ENCODE measurements at regions not wholly inside any gene's neighbourhood (a gene's known extent, or its start where the extent isn't known, plus 50 kb on each side); places are given as distances from the start of the nearest gene placed in this dataset.

- no peaks in the 10 kb centered on the region for H3K9me3 Mint-ChIP-seq
- intact Hi-C loops (cut with micrococcal nuclease): no loop called here
- no peaks in the 10 kb centered on the region for H3K36me3 Mint-ChIP-seq (ENCODE audit: low read depth)
- no peak for TF ChIP-seq CTCF (IDR thresholded peaks at IDR 0.05)
- H3K4me3 Mint-ChIP-seq: no peak overlapping the region
- H3K4me1 Mint-ChIP-seq (ENCODE audit: low read depth): no peaks in the 10 kb centered on the region
- no peaks in the 10 kb centered on the region for H3K27me3 Mint-ChIP-seq
- no peak for ATAC-seq
- CTCF ChIA-PET: interaction anchor here (1.1 kb wide), 1 partner anchor 167 kb away, joined by 3 read pairs; no protein-coding TSS in a partner anchor
- POLR2A ChIA-PET: no interaction called here
- DNase-seq: no peak
- no peak overlapping the region for H3K27ac Mint-ChIP-seq
Measured at GRCh38 chr20:48184229-48184628, 398.9 kb upstream of the SULF2 start.

- TF ChIP-seq CTCF (IDR thresholded peaks at IDR 0.05): no peak
- Mint-ChIP-seq H3K27me3 (no peaks in the 10 kb centered on the region), H3K9me3 (no peaks in the 10 kb centered on the region), H3K27ac (no peak overlapping the region), H3K4me3 (no peak overlapping the region), H3K36me3 (ENCODE audit: low read depth) (no peaks in the 10 kb centered on the region), H3K4me1 (ENCODE audit: low read depth) (no peaks in the 10 kb centered on the region)
- POLR2A ChIA-PET: no interaction called here
- ATAC-seq (no peak), DNase-seq (no peak)
- CTCF ChIA-PET: no interaction called here
- intact Hi-C loops (cut with micrococcal nuclease): no loop called here
Measured at GRCh38 chr20:48181261-48181935, 396.1 kb upstream of the SULF2 start.

- Mint-ChIP-seq H3K9me3 (no peaks in the 10 kb centered on the region), H3K4me1 (ENCODE audit: low read depth) (no peaks in the 10 kb centered on the region), H3K4me3 (no peak overlapping the region), H3K27me3 (no peaks in the 10 kb centered on the region), H3K27ac (no peak overlapping the region), H3K36me3 (ENCODE audit: low read depth) (no peaks in the 10 kb centered on the region)
- intact Hi-C loops (cut with micrococcal nuclease): no loop called here
- DNase-seq (no peak), ATAC-seq (no peak)
- ChIA-PET POLR2A (interaction anchor here (0.7 kb wide), 1 partner anchor 1385 kb away, joined by 3 read pairs; no protein-coding TSS in a partner anchor), CTCF (no interaction called here)
- TF ChIP-seq CTCF (IDR thresholded peaks at IDR 0.05): no peak
Measured at GRCh38 chr20:48180618-48181017, 395.3 kb upstream of the SULF2 start.

GRCh38 chr20:48180024-48180423 is 394.7 kb upstream of the SULF2 start:
- Mint-ChIP-seq H3K4me1 (ENCODE audit: low read depth) (no peaks in the 10 kb centered on the region), H3K9me3 (no peaks in the 10 kb centered on the region), H3K27ac (no peak overlapping the region), H3K36me3 (ENCODE audit: low read depth) (no peaks in the 10 kb centered on the region), H3K4me3 (no peak overlapping the region), H3K27me3 (no peaks in the 10 kb centered on the region)
- CTCF ChIA-PET: no interaction called here
- ATAC-seq: no peak
- POLR2A ChIA-PET: interaction anchor here (0.7 kb wide), 1 partner anchor 1384 kb away, joined by 3 read pairs; no protein-coding TSS in a partner anchor
- no peak for TF ChIP-seq CTCF (IDR thresholded peaks at IDR 0.05)
- intact Hi-C loops (cut with micrococcal nuclease): no loop called here
- no peak for DNase-seq

GRCh38 chr20:48178633-48179032 is 393.4 kb upstream of the SULF2 start:
- Mint-ChIP-seq H3K27ac (no peak overlapping the region), H3K4me3 (no peak overlapping the region), H3K36me3 (ENCODE audit: low read depth) (no peaks in the 10 kb centered on the region), H3K9me3 (no peaks in the 10 kb centered on the region), H3K27me3 (no peaks in the 10 kb centered on the region), H3K4me1 (ENCODE audit: low read depth) (no peaks in the 10 kb centered on the region)
- intact Hi-C loops (cut with micrococcal nuclease): no loop called here
- no peak for DNase-seq
- CTCF ChIA-PET: no interaction called here
- TF ChIP-seq CTCF (IDR thresholded peaks at IDR 0.05): no peak
- POLR2A ChIA-PET: no interaction called here
- no peak for ATAC-seq
